H9 (cell line): ENCODE measurements at regions not wholly inside any gene's neighbourhood (a gene's known extent, or its start where the extent isn't known, plus 50 kb on each side); places are given as distances from the start of the nearest gene placed in this dataset.

Experiments
- DNase-seq: peaks from one replicate; pipeline ENCODE4 v3.0.0-alpha.2; 2017
- H2AFZ ChIP-seq: one replicate; pipeline ENCODE4 v1.6.1; 2013; ENCODE audit warnings: mild to moderate bottlenecking, low read length, control low read depth, moderate library complexity
- H2AK5ac ChIP-seq: 2 replicates; pipeline ENCODE4 v1.6.1; 2013; ENCODE audit warnings: low read length, control low read depth, mixed read lengths; ENCODE audit not compliant: insufficient read length
- H2BK120ac ChIP-seq: one replicate; pipeline ENCODE4 v1.6.1; 2013; ENCODE audit warnings: low read depth, mild to moderate bottlenecking, low read length, control low read depth, inconsistent platforms; ENCODE audit not compliant: poor library complexity, severe bottlenecking
- H2BK12ac ChIP-seq: 2 replicates; pipeline ENCODE4 v1.6.1; 2013; ENCODE audit warnings: low read length, control low read depth, mixed read lengths, low read depth; ENCODE audit not compliant: insufficient read length
- H2BK15ac ChIP-seq: 2 replicates; pipeline ENCODE4 v1.6.1; 2013; ENCODE audit warnings: low read depth, low read length, control low read depth
- H2BK20ac ChIP-seq: one replicate; pipeline ENCODE4 v1.6.1; 2013; ENCODE audit warnings: low read depth, mild to moderate bottlenecking, low read length, control low read depth, inconsistent platforms; ENCODE audit not compliant: poor library complexity, severe bottlenecking
- H2BK5ac ChIP-seq: 2 replicates; pipeline ENCODE4 v1.6.1; 2013; ENCODE audit warnings: low read length, control low read depth, mixed read lengths; ENCODE audit not compliant: insufficient read length
- H3K14ac ChIP-seq: 2 replicates; pipeline ENCODE4 v1.6.1; 2013; ENCODE audit warnings: low read length, control low read depth; ENCODE audit not compliant: insufficient read depth
- H3K18ac ChIP-seq: 2 replicates; pipeline ENCODE4 v1.6.1; 2013; ENCODE audit warnings: low read depth, mild to moderate bottlenecking, mixed read lengths, low read length, control low read depth; ENCODE audit not compliant: insufficient read length
- H3K23ac ChIP-seq: 2 replicates; pipeline ENCODE4 v1.6.1; 2013; ENCODE audit warnings: low read length, control low read depth, mixed read lengths, low read depth; ENCODE audit not compliant: insufficient read length
- H3K23me2 ChIP-seq: 2 replicates; pipeline ENCODE4 v1.6.1; 2013; ENCODE audit warnings: low read depth, mild to moderate bottlenecking, mixed read lengths, low read length, control low read depth; ENCODE audit not compliant: insufficient read length, poor library complexity, severe bottlenecking
- H3K27ac ChIP-seq: 2 replicates; pipeline ENCODE4 v1.5.1; 2013; ENCODE audit warnings: low read length, control low read depth, mixed read lengths, low read depth; ENCODE audit not compliant: insufficient read length
- H3K27me3 ChIP-seq: 2 replicates; pipeline ENCODE4 v1.6.1; 2013; ENCODE audit warnings: low read length, control low read depth, inconsistent platforms; ENCODE audit not compliant: insufficient read depth
- H3K4ac ChIP-seq: 2 replicates; pipeline ENCODE4 v1.6.1; 2013; ENCODE audit warnings: low read depth, mild to moderate bottlenecking, control low read depth, inconsistent platforms, low read length, moderate library complexity
- H3K4me1 ChIP-seq: 2 replicates; pipeline ENCODE4 v1.6.1; 2013; ENCODE audit warnings: low read length, control low read depth, inconsistent platforms; ENCODE audit not compliant: insufficient read depth
- H3K4me2 ChIP-seq: 2 replicates; pipeline ENCODE4 v1.6.1; 2013; ENCODE audit warnings: low read length, control low read depth, mixed read lengths; ENCODE audit not compliant: insufficient read length, insufficient read depth
- H3K56ac ChIP-seq: 2 replicates; pipeline ENCODE4 v1.6.1; 2013; ENCODE audit warnings: low read depth, mild to moderate bottlenecking, mixed read lengths, low read length, control low read depth; ENCODE audit not compliant: insufficient read length
- H3K79me1 ChIP-seq: 2 replicates; pipeline ENCODE4 v1.6.1; 2013; ENCODE audit warnings: low read depth, mild to moderate bottlenecking, moderate library complexity, low read length, control low read depth, inconsistent platforms; ENCODE audit not compliant: insufficient read depth, poor library complexity, severe bottlenecking
- H3K79me2 ChIP-seq: 2 replicates; pipeline ENCODE4 v1.6.1; 2013; ENCODE audit warnings: low read length, control low read depth, inconsistent platforms; ENCODE audit not compliant: insufficient read depth
- H3K9ac ChIP-seq: 2 replicates; pipeline ENCODE4 v1.6.1; 2013; ENCODE audit warnings: low read length, control low read depth, mixed read lengths; ENCODE audit not compliant: insufficient read length; ENCODE audit errors: extremely low read depth
- H3K9me3 ChIP-seq: one replicate; pipeline ENCODE4 v1.6.1; 2013; ENCODE audit warnings: low read depth, low read length, inconsistent platforms; ENCODE audit not compliant: control insufficient read depth
- H3T11ph ChIP-seq: one replicate; pipeline ENCODE4 v1.6.1; 2013; ENCODE audit warnings: mild to moderate bottlenecking, low read length, control low read depth, inconsistent platforms
- H4K20me1 ChIP-seq: one replicate; pipeline ENCODE4 v1.6.1; 2013; ENCODE audit not compliant: control insufficient read depth, insufficient read length, insufficient read depth
- H4K5ac ChIP-seq: 2 replicates; pipeline ENCODE4 v1.6.1; 2013; ENCODE audit warnings: low read depth, mild to moderate bottlenecking, mixed read lengths, low read length, control low read depth; ENCODE audit not compliant: insufficient read length
- H4K8ac ChIP-seq: replicated peaks from 2 replicates; pipeline ENCODE4 v1.6.1; 2013; ENCODE audit warnings: low read length, control low read depth, mixed read lengths, low read depth; ENCODE audit not compliant: insufficient read length
- H4K91ac ChIP-seq: 2 replicates; pipeline ENCODE4 v1.6.1; 2013; ENCODE audit warnings: low read depth, mild to moderate bottlenecking, moderate library complexity, mixed read lengths, low read length, control low read depth; ENCODE audit not compliant: insufficient read length
- H3K27ac Mint-ChIP-seq, 3 experiments: 2 replicates in 2 of 3; 3 replicates in 1 of 3; pipeline ENCODE4 v1.8.0; 2020 to 2021; ENCODE audit warnings: mixed read lengths in 3 of 3, mild to moderate bottlenecking in 1 of 3, moderate library complexity in 1 of 3
- H3K27me3 Mint-ChIP-seq: 2 replicates; pipeline ENCODE4 v1.8.0; 2021; ENCODE audit warnings: low read depth, mild to moderate bottlenecking, moderate library complexity, mixed read lengths
- H3K36me3 Mint-ChIP-seq, 3 experiments: 2 replicates in 2 of 3; 3 replicates in 1 of 3; pipeline ENCODE4 v1.8.0; 2020 to 2021; ENCODE audit warnings: low read depth in 3 of 3, mixed read lengths in 3 of 3; ENCODE audit not compliant: insufficient read depth in 1 of 3
- H3K4me1 Mint-ChIP-seq, 2 experiments: 2 replicates each; pipeline ENCODE4 v1.8.0; 2020; ENCODE audit warnings: mixed read lengths in 2 of 2
- H3K4me3 Mint-ChIP-seq, 2 experiments: 2 replicates in 1 of 2; 3 replicates in 1 of 2; pipeline ENCODE4 v1.8.0; 2020 to 2021; ENCODE audit warnings: mild to moderate bottlenecking in 2 of 2, mixed read lengths in 2 of 2, moderate library complexity in 1 of 2
- H3K9me3 Mint-ChIP-seq, 2 experiments: 2 replicates in 1 of 2; 3 replicates in 1 of 2; pipeline ENCODE4 v1.8.0; 2020; ENCODE audit warnings: mild to moderate bottlenecking in 2 of 2, mixed read lengths in 2 of 2, moderate library complexity in 1 of 2
- CTCF ChIP-seq: fragments of 200-600 bp; sonication (generic); conservative IDR thresholded peaks from 3 replicates; pipeline ENCODE4 v1.8.0; 2021; ENCODE audit warnings: antibody characterized with exemption, mild to moderate bottlenecking
- WGBS: extraction: QIAGEN DNeasy Blood & Tissue Kit; methylation state at CpG from one replicate; pipeline ENCODE4 v1.1.7; 2013; ENCODE audit warnings: missing lambda C conversion rate, low lambda C conversion rate, mixed read lengths; ENCODE audit not compliant: insufficient read length; ENCODE audit errors: extremely low coverage; 5-methylcytosine and 5-hydroxymethylcytosine counted together

GRCh38 chr2:176647325-176648165 is 378.3 kb downstream of the MTX2 start:
- Histone ChIP-seq H3K27ac (no peak overlapping the region), H3K4me2 (no peak overlapping the region), H4K5ac (no peak overlapping the region), H2AFZ (no peak overlapping the region), H3K27me3 (peaks cover 5% of the 10 kb centered on the region; the same call in 1 of the 2 replicates), H3K9ac (no peak overlapping the region), H2AK5ac (no peak overlapping the region), H3K4ac (no peak overlapping the region), H4K8ac (no peak overlapping the region), H4K20me1 (no peaks in the 10 kb centered on the region), H3K56ac (no peak overlapping the region), H3K9me3 (no peaks in the 10 kb centered on the region), H2BK20ac (no peak overlapping the region), H3K4me1 (peaks cover 12% of the 10 kb centered on the region; the same call in 1 of the 2 replicates), H3T11ph (no peak overlapping the region), H2BK5ac (no peak overlapping the region), H3K14ac (no peak overlapping the region), H4K91ac (no peak overlapping the region), H2BK120ac (no peak overlapping the region), H3K18ac (no peak overlapping the region), H2BK12ac (no peak overlapping the region), H3K79me1 (no peaks in the 10 kb centered on the region), H3K23ac (no peak overlapping the region), H3K79me2 (no peaks in the 10 kb centered on the region), H2BK15ac (no peak overlapping the region), H3K23me2 (no peaks in the 10 kb centered on the region)
- Mint-ChIP-seq H3K36me3 (no peaks in the 10 kb centered on the region), H3K27me3 (peaks cover 28% of the 10 kb centered on the region), H3K27ac (no peak overlapping the region), H3K4me3 (no peak overlapping the region), H3K9me3 (no peaks in the 10 kb centered on the region), H3K4me1 (peaks cover 30 to 40% of the 10 kb centered on the region in 2 experiments)
- DNase-seq, result no peak
- no CpG with 5 or more reads among the region's 11 CpGs for WGBS
- TF ChIP-seq CTCF, result no peak
